ENCODE measurements at regions not wholly inside any gene's neighbourhood (a gene's known extent, or its start where the extent isn't known, plus 50 kb on each side); places are given as distances from the start of the nearest gene placed in this dataset.

GRCh38 chr12:115767916-115768315 lies 509.6 kb downstream of the MED13L start:
- H3K36me3 Mint-ChIP-seq: no peaks in the 10 kb centered on the region
- peaks cover 0 to 7% (median 0%) of the 10 kb centered on the region in 7 donors for H3K9me3 Mint-ChIP-seq
- no peak overlapping the region for H3K4me2 ChIP-seq (replicated peaks; ENCODE audit: extremely low read depth, low read length, poor library complexity, severe bottlenecking)
- H3K4me3 Mint-ChIP-seq: no peak overlapping the region
- intact Hi-C loops (cut with micrococcal nuclease): no loop called here
- TF ChIP-seq CTCF (IDR thresholded peaks at IDR 0.05): no peak
- H3K4me1 Mint-ChIP-seq: no peaks in the 10 kb centered on the region
- no peak overlapping the region for H3K27ac Mint-ChIP-seq
- no peaks in the 10 kb centered on the region for H4K20me1 ChIP-seq (ENCODE audit: insufficient read depth, low read length)
- H3K27ac ChIP-seq (ENCODE audit: low read depth in 1 of 2, low read length in 2 of 2): no peak overlapping the region
- no peak overlapping the region for H3K4me3 ChIP-seq (replicated peaks in 1 of 3; ENCODE audit: low read depth in 2 of 3, low read length in 3 of 3)
- no peak overlapping the region for H3K9ac ChIP-seq (ENCODE audit: insufficient read depth, low read length, poor library complexity, severe bottlenecking)
- H3K27me3 Mint-ChIP-seq (ENCODE audit: low read depth in 3 of 3): peaks cover 1 to 4% (median 1%) of the 10 kb centered on the region in 3 donors
- H3K36me3 ChIP-seq (replicated peaks in 1 of 2; ENCODE audit: control insufficient read depth in 1 of 2, insufficient read depth in 2 of 2, low read length in 2 of 2): no peaks in the 10 kb centered on the region
- 92% methylated on average over 2 of the region's 5 CpGs for WGBS (ENCODE audit: insufficient coverage)
- DNase-seq: no peak
- no peaks in the 10 kb centered on the region for H3K27me3 ChIP-seq (ENCODE audit: control insufficient read depth in 2 of 2, insufficient read depth in 2 of 2, low read length in 2 of 2)
- H3K79me2 ChIP-seq (ENCODE audit: insufficient read depth, low read length): no peaks in the 10 kb centered on the region
- H3K9me3 ChIP-seq (replicated peaks in 1 of 2; ENCODE audit: control insufficient read depth in 1 of 2, insufficient read depth in 1 of 2, low read length in 2 of 2): no peaks in the 10 kb centered on the region
- H2AFZ ChIP-seq (ENCODE audit: insufficient read depth, low read depth, low read length, poor library complexity, severe bottlenecking): no peak overlapping the region
- H3K4me1 ChIP-seq (ENCODE audit: control insufficient read depth in 1 of 2, insufficient read depth in 2 of 2, low read length in 2 of 2): no peaks in the 10 kb centered on the region

- Mint-ChIP-seq H3K9me3 (peaks cover 0 to 7% (median 0%) of the 10 kb centered on the region in 7 donors), H3K36me3 (no peaks in the 10 kb centered on the region), H3K4me3 (no peak overlapping the region), H3K27ac (no peak overlapping the region), H3K4me1 (no peaks in the 10 kb centered on the region), H3K27me3 (ENCODE audit: low read depth in 3 of 3) (peaks cover 1 to 4% (median 3%) of the 10 kb centered on the region in 3 donors)
- no peaks in the 10 kb centered on the region for H4K20me1 ChIP-seq (ENCODE audit: insufficient read depth, low read length)
- H3K36me3 ChIP-seq (replicated peaks in 1 of 2; ENCODE audit: control insufficient read depth in 1 of 2, insufficient read depth in 2 of 2, low read length in 2 of 2): no peaks in the 10 kb centered on the region
- TF ChIP-seq CTCF (IDR thresholded peaks at IDR 0.05): no peak
- no peak overlapping the region for H3K4me2 ChIP-seq (replicated peaks; ENCODE audit: extremely low read depth, low read length, poor library complexity, severe bottlenecking)
- no peak overlapping the region for H2AFZ ChIP-seq (ENCODE audit: insufficient read depth, low read depth, low read length, poor library complexity, severe bottlenecking)
- no peaks in the 10 kb centered on the region for H3K4me1 ChIP-seq (ENCODE audit: control insufficient read depth in 1 of 2, insufficient read depth in 2 of 2, low read length in 2 of 2)
- no peaks in the 10 kb centered on the region for H3K27me3 ChIP-seq (ENCODE audit: control insufficient read depth in 2 of 2, insufficient read depth in 2 of 2, low read length in 2 of 2)
- H3K4me3 ChIP-seq (replicated peaks in 1 of 3; ENCODE audit: low read depth in 2 of 3, low read length in 3 of 3): no peak overlapping the region
- intact Hi-C loops (cut with micrococcal nuclease): no loop called here
- no peak overlapping the region for H3K27ac ChIP-seq (ENCODE audit: low read depth in 1 of 2, low read length in 2 of 2)
- 80% methylated on average over 1 of the region's 3 CpGs for WGBS (ENCODE audit: insufficient coverage)
- no peak for DNase-seq
- H3K9me3 ChIP-seq (replicated peaks in 1 of 2; ENCODE audit: control insufficient read depth in 1 of 2, insufficient read depth in 1 of 2, low read length in 2 of 2): no peaks in the 10 kb centered on the region
- no peak overlapping the region for H3K9ac ChIP-seq (ENCODE audit: insufficient read depth, low read length, poor library complexity, severe bottlenecking)
- H3K79me2 ChIP-seq (ENCODE audit: insufficient read depth, low read length): no peaks in the 10 kb centered on the region
Measured at GRCh38 chr12:115763982-115764621, 513.4 kb downstream of the MED13L start.
